ENCODE measurements at regions not wholly inside any gene's neighbourhood (a gene's known extent, or its start where the extent isn't known, plus 50 kb on each side); places are given as distances from the start of the nearest gene placed in this dataset.

GRCh38 chr6:94175465-94175864 lies 756.1 kb upstream of the EPHA7 start:
- Histone ChIP-seq H3K4me3 (ENCODE audit: low read depth in 2 of 2, low read length in 2 of 2) (no peak overlapping the region), H3K27ac (ENCODE audit: low read length) (no peak overlapping the region), H3K9me3 (ENCODE audit: control insufficient read depth, insufficient read depth, low read depth, low read length) (no peaks in the 10 kb centered on the region), H3K36me3 (ENCODE audit: control insufficient read depth, insufficient read depth, low read length) (no peaks in the 10 kb centered on the region), H3K27me3 (ENCODE audit: control insufficient read depth, insufficient read depth, low read length) (no peaks in the 10 kb centered on the region), H3K4me1 (ENCODE audit: control insufficient read depth, insufficient read depth, low read length) (peaks cover 9% of the 10 kb centered on the region; the same call in 1 of the 2 replicates)
- CTCF ChIA-PET = no interaction called here
- intact Hi-C loops (cut with micrococcal nuclease; ENCODE audit: unreplicated experiment) (no loop called here), in situ Hi-C loops (cut with HindIII; ENCODE audit: low pct_unique_long_range_greater_than_20kb, low sequenced_read_pairs) (no loop called here)
- DNase-seq (ENCODE audit: low read depth, low spot score) (no peak), ATAC-seq (no peak)
- POLR2A ChIA-PET = no interaction called here
- TF ChIP-seq REST (IDR thresholded peaks at IDR 0.05; ENCODE audit: insufficient read depth in 1 of 2, low read depth in 2 of 2, low read length in 1 of 2) (no peak), TCF7L2 (IDR thresholded peaks at IDR 0.05; ENCODE audit: low read depth, low read length) (no peak), SIN3A (IDR thresholded peaks at IDR 0.05; ENCODE audit: borderline replicate concordance, insufficient read depth, low read depth, low read length) (no peak), CTCF (IDR thresholded peaks at IDR 0.05) (no peak)
- BruUV-seq (replicated peaks) = no TSS peak

- BruUV-seq (replicated peaks) = no TSS peak
- ChIA-PET POLR2A (no interaction called here), CTCF (interaction anchor here (0.6 kb wide), 1 partner anchor 66 kb away, joined by 4 read pairs; no protein-coding TSS in a partner anchor)
- in situ Hi-C loops (cut with HindIII; ENCODE audit: low pct_unique_long_range_greater_than_20kb, low sequenced_read_pairs) = no loop called here
- ATAC-seq = no peak
- Histone ChIP-seq H3K9me3 (ENCODE audit: control insufficient read depth, insufficient read depth, low read depth, low read length) (no peaks in the 10 kb centered on the region), H3K27ac (ENCODE audit: low read length) (no peak overlapping the region), H3K4me1 (ENCODE audit: control insufficient read depth, insufficient read depth, low read length) (no peaks in the 10 kb centered on the region), H3K36me3 (ENCODE audit: control insufficient read depth, insufficient read depth, low read length) (no peaks in the 10 kb centered on the region), H3K27me3 (ENCODE audit: control insufficient read depth, insufficient read depth, low read length) (no peaks in the 10 kb centered on the region), H3K4me3 (ENCODE audit: low read depth in 2 of 2, low read length in 2 of 2) (no peak overlapping the region)
- intact Hi-C loops (cut with micrococcal nuclease; ENCODE audit: unreplicated experiment) = no loop called here
- DNase-seq (ENCODE audit: low read depth, low spot score) = no peak
- TF ChIP-seq SIN3A (IDR thresholded peaks at IDR 0.05; ENCODE audit: borderline replicate concordance, insufficient read depth, low read depth, low read length) (no peak), TCF7L2 (IDR thresholded peaks at IDR 0.05; ENCODE audit: low read depth, low read length) (no peak), CTCF (IDR thresholded peaks at IDR 0.05) (no peak), POLR2AphosphoS5 (IDR thresholded peaks at IDR 0.05; ENCODE audit: low read depth, low read length) (no peak), REST (IDR thresholded peaks at IDR 0.05; ENCODE audit: insufficient read depth in 1 of 2, low read depth in 2 of 2, low read length in 1 of 2) (no peak)
Measured at GRCh38 chr6:94163877-94164276, 744.5 kb upstream of the EPHA7 start.
